GM19324 (cell line): ENCODE measurements at regions not wholly inside any gene's neighbourhood (a gene's known extent, or its start where the extent isn't known, plus 50 kb on each side); places are given as distances from the start of the nearest gene placed in this dataset.
"Not testable (repeated sequence)": the region's sequence is repeated elsewhere in the genome, so short reads cannot be mapped to it uniquely, and the experiment has no call there.

ENCODE experiments used
- ATAC-seq: cut with Tn5 transposase; IDR thresholded peaks from one replicate; pipeline ENCODE4 v1.9.1; 2021; ENCODE audit warnings: mild to moderate bottlenecking, moderate library complexity; ENCODE audit not compliant: unreplicated experiment, low FRiP score

DNA sequence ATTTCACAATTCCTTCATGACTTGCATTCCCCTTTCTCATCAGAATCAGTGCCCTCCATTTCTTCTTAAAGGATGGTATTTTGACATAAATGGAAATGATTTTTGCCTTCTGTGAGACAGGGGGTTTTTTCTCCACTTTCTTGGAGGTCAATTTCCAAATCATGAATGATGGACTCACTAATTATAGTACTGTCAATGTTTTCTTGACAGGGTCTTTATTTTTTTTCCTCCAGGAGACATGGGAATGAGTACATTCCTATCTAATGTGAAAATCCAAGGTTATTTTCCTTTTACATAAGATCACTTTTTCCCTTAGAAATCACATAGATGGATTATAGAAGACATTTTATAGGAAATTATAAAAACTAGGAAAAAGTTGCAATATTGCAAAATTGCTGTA lies 141.7 kb downstream of the SPATA31A6 start:
- not testable (repeated sequence) for ATAC-seq

DNA sequence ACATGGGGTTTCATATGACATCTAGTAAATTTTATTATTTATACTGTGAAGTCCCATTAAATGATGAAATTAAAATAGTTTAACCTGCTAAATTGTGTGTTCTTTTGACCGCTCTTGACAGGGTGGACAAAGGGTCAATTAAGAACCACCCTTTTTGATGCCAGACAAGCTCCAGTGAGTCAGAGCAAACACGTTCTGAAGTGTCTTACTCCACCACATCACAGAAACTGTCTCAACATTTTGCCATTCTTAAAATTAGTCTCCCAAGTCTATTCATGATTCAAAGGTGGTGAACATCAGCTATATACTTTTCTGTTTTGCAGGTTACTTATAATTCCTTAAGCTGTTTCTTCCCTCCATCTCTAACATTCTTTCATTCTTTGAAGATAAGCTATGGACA lies 142.1 kb downstream of the SPATA31A6 start:
- ATAC-seq, result not testable (repeated sequence)

DNA sequence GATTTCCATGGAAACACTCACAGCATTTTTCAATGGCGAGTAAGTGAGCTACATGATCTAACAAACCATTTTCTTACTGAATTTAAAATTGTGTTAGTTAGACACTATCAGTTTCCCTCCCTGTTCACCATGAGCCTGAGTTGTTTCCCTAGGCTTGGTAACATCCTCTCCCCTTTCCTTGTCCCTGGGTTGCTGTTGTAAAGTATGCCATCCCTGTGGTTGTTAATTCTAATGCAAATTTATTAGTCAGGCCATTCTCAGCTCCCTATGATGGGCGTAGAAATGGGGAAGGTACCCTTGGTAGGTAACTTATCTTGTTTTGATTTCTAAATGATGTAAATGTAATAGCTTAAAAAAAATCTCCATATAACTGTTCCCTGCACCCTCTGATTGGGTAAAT lies 143.0 kb downstream of the SPATA31A6 start:
- not testable (repeated sequence) for ATAC-seq

DNA sequence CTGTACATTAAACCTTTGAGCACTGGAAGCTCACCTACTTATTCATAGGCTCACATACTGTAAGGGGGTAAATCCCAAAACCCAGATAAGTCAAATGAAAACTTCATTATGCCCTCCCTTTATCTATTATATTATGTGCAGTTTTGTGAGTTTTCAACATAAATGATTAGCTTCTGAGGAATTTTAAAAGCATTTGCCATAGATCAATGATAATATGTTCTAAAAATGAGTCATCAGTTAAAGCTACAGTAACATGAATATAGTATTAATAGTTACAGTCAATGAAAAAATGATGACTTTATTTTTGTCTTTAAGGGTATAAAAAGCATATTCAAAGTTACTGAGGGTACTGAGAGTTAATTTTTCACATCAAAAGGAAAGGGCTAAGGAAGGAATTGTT lies 151.9 kb downstream of the SPATA31A6 start:
- not testable (repeated sequence) for ATAC-seq

DNA sequence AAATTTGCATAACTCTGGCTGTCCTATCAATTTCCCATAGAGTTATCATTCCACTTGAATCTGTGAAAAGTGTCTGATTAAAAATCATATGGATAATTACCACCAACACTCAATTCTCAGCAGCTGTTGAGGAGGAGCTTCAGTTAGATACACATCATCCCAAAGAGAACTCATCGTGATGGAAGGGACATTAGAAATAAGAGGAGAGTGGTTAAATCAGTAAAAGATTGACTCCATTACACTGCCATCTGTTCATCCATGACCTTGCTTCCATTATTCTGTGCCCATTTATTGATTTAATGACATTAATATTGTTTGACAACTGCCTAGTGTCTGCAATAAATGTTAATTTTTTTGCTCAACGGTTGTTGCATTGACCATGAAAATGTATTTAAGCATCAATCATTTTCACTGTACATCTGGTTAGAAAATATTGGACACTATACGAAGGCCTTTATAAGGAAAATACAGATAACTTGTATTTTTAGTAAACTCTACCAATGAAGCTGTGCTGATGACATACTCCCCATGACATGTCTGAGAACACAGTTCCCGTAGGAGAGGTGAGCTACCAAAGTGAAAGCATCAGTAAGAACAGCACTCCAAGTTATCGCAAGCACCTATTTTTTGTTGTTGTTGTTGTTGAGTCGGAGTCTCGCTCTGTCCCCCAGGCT lies 152.7 kb downstream of the SPATA31A6 start:
- not testable (repeated sequence) for ATAC-seq

DNA sequence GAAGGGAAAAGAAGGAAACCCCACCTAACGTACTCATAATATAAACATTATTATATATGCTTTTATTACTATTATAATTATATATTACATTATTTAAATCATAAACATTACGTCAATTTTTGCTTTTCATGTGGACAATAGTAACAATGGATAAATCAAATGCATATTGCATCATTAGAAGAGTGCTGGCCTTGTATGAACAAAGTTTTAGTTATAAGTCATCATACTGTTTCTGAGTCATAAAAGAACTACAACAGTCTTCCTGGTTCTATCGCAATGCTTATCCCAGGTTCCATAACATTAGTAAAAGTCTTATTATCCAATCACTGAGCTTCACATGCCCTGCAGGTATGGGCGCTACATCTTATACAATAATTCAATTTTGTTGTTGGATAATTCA lies 154.8 kb downstream of the SPATA31A6 start:
- ATAC-seq, result not testable (repeated sequence)

DNA sequence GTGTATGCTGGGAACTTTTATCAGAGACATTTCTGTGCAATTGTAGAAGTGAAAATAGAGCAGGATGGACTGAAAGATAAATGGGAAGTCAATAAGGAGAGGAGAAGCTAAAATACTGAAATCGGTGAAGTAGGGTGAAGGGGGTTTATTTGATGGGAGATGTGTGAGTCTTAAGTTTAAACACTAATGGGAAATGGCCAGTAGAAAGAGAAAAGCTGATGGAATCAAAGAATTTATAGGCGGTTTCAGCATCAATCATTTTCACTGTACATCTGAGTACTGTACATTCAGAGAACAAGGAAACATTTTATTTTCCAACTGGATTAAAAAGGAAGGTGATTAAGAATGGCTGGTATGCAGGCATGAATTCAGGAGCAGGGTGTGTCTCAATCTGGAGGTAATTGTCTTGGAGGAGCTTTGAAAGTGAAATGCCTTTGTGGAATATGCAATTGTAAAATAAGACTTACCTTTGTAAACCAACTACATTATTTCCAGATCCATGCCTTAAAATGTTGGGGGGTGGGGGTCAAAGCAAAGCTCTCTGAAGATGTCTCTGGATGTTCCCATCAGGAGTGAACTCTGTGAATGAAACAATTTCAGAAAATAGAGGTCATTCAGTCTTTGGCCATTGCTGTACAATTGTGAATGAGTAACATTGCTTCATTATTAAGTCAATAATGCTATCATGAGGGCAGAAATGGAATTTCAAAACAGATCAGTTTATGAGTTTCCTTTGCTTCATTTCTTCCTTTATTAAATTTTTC lies 156.4 kb downstream of the SPATA31A6 start:
- ATAC-seq, result not testable (repeated sequence)

DNA sequence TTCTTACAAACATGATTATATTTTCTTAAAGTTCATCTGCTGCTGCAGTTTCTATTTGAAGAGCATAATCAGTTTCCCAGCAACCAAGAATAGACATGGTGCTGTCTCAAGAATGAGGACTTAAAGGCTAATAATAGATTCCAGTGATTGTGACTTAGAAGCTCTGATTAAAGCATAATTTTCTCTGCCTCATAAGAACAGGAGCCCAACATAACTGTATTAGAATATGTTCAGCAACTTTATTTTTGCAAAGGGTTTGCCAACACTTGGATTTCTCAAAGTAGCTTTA lies 156.9 kb downstream of the SPATA31A6 start:
- ATAC-seq, result not testable (repeated sequence)

DNA sequence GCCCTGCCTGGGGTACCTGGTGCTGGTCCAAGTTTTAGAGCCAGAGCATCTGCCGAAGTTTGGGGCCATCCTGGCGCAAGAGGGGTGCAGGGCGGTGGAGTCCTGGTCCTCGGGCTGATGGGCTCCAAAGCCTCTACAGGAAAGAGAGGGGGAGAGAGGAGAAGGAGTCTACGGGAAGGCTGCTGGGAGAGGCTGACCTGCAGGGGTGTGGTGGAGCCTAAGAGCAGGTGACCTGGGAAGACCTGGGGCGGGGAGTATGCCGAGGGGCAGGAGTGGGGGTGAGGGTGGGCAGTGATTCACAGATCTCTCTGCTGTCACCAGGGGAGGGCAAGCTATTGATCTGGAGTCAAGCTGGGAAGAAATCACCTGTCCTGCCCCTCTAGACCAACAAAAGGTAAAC lies 158.4 kb downstream of the SPATA31A6 start:
- not testable (repeated sequence) for ATAC-seq

DNA sequence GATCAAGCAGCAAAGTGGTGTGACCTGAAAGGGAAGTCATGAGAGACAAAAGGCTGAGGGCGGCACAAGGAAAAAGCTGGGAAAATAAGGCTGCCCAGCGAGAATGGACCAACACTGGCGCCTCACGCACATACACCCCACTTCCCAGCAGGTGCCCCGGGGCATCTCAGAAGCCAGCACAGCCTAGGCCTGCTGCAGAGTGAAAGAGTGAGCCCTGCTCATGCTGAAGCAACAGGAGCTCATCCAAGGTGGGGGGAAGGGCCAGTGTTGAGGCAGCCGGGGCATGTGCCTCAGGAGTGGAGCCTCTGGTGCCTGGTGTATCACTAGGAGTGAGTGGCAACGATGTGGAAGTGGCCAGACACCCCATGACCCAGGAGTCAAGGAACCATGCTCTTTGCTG lies 158.8 kb downstream of the SPATA31A6 start:
- ATAC-seq, result not testable (repeated sequence)

DNA sequence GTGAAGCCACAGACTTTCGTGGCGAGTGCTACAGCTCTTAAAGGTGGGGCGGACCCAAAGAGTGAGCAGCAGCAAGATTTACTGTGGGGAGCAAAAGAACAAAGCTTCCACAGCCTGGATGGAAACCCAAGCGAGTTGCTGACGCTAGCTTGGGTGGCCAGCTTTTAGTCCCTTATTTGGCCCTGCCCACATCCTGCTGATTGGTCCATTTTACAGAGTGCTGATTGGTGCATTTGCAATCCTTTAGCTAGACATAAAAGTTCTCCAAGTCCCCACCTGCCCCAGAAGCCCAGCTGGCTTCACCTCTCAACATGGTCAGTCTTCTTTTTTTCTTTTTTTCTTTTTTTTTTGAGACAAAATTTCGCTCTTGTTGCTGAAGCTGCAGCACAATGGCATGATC lies 161.0 kb downstream of the SPATA31A6 start:
- ATAC-seq, result not testable (repeated sequence)

DNA sequence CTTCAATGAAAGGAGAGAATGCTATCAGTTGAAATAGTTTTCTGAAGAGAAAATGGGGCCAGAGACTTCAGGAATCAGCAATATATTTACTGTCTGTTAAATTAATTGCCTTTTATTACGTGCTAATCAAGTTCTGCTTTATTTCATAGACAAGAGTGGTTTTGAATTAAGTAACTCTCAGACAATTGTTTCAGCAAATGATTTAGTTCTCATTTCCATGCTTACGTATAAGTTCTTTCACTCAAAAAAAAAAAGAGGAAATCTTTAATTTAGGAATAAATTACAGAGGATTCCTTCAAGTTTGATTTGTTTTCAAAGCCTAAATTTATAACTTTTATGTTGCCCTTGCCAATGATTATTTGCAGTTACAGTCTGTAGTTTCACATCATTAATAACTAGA lies 163.5 kb downstream of the SPATA31A6 start:
- not testable (repeated sequence) for ATAC-seq

DNA sequence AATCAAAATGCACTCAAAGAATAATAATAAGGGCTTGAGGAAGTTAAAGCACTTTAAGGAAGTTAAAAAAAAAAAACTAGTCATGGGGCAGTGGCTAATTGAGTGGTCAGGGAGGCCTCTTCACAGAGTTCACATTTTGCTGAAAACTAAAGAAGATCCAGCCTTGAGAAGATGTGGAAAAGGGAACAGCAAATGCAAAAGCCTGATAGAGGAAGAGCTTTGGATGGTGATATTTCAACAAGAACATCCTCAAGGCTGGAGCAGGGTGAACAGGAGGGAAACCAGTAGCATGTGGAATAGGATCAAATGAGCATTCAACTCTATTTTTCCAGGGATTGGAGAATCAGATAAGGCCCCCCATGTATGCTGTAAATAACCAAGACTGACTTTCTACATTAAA lies 165.7 kb downstream of the SPATA31A6 start:
- ATAC-seq, result not testable (repeated sequence)

DNA sequence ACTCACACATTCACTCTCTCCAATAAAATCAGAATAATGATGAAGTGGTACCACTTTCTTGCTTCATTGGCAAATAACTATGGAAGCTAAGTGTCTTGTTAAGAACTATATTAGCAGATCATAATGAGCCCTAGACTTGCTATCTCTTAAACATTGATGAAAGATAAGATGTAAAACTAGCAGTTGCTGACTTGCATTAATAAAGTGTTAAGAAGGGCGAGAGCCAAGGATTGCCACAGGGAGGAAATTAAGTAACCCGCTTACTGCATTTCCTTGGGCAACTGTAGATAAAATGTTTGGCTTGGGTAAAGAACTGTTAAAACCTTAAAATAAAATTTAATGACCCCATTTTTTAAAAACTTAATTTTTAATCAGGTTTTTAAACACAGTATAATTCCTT lies 167.0 kb downstream of the SPATA31A6 start:
- not testable (repeated sequence) for ATAC-seq

DNA sequence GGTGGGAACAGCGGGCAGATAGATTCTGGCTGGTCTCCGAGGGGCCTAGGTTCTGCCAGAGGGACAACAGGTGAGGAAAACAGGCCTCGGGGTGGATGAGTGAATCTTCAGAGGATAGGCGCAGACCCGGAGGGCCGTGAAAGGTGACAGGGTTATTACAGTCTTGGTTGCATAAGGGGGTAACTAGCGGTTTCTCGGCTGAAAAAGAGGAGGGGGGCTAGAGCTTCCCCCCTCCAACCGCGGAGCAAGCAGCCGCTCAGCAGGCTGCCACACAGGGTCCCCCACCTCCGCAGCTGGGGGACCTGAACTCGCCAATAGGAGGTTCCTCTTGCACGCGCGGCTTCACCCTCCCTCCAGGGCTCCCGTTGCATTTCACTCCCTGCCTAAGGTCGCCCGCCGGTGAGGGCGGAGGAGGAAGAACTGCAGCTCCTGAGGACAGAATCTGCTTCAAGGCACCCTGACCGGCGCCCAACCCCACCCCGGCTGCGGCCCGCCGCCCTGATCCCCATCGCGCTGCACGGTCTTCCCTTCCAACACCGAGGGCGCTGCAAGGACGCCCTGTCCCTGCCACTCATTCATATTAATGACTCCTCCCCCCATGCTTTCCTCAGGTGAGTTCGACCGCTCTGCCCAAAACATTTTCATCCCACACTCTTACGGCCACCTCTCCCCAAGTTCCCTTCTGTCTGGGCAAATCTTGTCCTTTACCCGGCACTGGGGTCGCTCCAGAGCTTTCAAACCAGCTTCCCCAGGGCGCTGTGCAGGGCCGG lies 174.3 kb downstream of the SPATA31A6 start:
- not testable (repeated sequence) for ATAC-seq

DNA sequence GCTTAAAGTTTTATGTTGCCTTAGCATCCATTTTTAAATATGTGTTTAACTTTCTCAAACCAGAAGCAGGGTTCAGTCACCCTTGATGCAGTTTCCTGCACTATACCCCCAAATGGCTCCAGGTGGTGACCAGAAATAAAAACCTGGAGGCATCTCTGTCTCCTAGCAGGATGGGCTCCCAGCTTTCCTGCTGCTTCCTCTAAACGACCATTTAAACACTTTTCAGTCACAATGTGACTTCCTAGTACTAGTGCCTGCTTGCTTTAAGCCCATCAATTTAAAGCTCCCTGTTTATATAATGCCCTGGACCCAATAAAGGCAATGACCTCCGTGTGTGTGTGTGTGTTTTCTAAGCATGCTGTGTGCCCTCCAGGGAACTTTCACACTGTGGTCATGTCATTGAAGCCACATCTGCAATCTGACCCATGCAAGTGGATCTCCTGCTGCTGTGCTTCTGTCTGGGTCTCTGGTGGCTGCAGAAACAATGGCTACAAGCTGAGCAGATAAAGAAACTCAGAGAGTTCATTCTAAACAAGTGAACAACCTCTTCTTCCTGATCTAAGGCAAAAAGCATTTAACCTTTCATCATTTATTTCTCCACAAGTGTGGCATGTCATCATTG lies 175.3 kb downstream of the SPATA31A6 start:
- not testable (repeated sequence) for ATAC-seq

DNA sequence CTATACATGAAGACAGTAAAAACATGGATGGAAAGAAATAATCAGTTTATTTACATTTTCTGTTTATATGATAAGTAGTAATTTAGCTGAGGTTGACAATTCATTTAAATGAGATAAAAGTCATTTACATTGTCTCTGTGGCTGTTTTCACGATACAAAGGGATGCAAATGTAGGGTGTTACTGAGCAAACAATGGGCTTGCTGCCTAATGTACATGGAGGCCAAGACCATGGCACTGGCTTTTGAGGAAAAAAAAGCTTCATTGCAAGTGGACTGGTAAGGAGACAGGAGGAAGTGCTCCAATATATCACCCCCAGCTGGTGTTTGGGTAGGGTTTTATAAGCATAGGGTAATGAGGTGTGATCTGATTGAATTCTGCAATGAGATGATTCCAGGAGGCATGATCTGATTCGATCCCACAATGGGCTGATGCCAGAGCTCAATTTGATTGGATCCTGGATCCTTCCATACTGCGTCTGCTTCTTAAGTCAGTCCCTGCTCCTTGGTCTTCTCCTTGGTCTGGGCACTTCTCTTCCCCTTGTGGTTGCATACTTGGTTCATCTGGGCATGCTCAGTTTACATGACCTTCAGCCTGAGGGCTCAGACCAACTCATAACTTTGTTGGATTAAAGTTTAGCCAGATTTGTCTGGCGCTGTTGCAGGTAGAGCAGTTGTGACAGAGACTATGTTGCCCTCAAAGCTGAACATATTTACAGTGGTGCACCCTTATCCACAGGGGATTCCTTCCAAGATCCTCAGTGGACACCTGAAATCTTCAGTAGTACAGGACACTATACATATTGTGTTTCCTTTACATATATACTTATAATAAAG lies 181.2 kb downstream of the SPATA31A6 start:
- ATAC-seq, result not testable (repeated sequence)

DNA sequence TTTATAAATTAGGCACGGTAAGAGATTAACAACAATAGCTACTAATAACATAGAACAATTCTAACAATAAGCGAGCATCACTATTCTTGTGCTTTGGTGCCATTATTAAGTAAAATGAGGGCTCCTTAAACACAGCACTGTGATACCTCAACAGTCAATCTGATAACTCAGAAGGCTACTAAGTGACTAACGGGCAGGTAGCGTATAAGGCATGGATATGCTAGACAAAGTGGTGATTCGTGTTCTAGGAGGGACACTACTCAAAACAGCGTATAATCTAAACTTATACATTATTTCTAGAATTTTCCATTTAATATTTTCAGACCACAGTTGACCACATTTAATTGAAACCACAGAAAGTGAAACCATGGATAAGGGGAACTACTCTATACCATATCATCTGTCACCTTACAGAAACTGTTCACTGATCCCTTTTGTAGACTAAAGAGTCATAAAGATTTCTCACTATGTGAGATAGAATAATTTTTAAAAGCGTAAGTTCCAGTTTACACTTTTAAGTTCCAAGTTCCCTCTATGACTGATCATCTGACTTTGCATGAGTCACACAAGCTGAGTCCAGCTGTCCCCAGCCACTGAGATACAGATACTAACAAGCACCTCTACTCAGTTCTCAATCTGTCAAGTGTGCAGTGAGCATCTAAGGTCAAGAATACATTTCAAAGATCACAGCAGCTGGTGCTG lies 181.9 kb downstream of the SPATA31A6 start:
- ATAC-seq, result peak; percentile 75

DNA sequence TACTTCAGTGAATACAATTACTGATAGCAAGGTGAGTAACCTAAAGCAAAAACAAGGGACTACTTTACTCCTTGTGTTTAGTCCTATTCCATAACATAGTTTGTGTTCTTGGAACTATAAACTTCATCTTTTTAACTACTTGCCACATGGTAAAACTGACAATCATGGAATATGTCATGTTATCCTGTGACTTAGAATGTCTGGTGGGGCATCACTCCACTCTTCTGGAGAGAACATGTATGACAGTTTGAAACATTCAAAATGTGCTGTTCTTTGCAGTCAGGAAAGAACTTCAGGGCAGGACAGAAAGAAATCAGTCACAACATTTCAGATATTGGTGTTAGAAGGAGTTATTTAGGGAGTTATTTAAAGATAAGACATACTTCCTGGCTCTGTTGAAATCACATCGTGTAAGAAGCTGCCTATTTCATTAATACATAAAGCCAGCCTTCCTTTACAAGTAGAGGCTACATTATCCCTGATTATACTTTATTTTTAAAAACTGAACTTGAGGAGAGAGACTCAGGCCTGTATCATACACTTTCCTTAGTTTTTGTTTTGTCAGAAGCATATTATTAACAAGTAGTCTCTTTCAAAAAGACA lies 184.9 kb downstream of the SPATA31A6 start:
- not testable (repeated sequence) for ATAC-seq
